ENCODE measurements at regions not wholly inside any gene's neighbourhood (a gene's known extent, or its start where the extent isn't known, plus 50 kb on each side); places are given as distances from the start of the nearest gene placed in this dataset.
"Not testable (repeated sequence)": the region's sequence is repeated elsewhere in the genome, so short reads cannot be mapped to it uniquely, and the experiment has no call there.

DNA sequence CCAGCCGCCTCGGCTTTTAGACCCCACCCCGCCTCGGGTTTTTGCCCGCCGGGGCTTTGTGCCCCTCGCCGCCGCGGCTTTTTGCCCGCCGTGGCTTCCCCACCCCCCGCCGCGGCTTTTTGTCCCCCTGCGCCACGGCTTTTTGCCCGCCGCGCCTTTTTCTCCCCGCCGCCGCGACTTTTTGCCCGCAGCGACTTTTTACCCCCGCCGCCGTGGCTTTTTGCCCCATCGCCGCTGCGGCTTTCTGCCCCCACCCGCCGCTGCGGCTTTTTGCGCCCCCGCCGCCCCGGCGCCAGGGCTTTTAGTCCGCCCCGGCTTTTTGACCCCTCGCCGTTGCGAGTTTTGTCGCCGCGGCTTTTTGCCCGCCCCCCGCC, 474.4 kb downstream of the FAM72C start:
- POLR2A ChIA-PET: no interaction called here
- intact Hi-C loops (cut with micrococcal nuclease; ENCODE audit: unreplicated experiment): no loop called here
- ATAC-seq (no peak), DNase-seq (ENCODE audit: low spot score) (no peak), FAIRE-seq (no peak)
- no peaks in the 10 kb centered on the region for H3K4me1 ChIP-seq (ENCODE audit: insufficient read depth, low read length)
- H3K79me2 ChIP-seq (ENCODE audit: insufficient read depth, low read length): no peaks in the 10 kb centered on the region
- H3K27me3 ChIP-seq (ENCODE audit: control insufficient read depth in 1 of 2, insufficient read depth in 2 of 2, low read length in 2 of 2): no peaks in the 10 kb centered on the region
- H3K27ac ChIP-seq (ENCODE audit: extremely low read length, insufficient read depth, low read length): no peak overlapping the region
- 29% methylated on average over 50 of the region's 50 CpGs for WGBS (ENCODE audit: low lambda C conversion rate)
- no peak overlapping the region for H2AFZ ChIP-seq (ENCODE audit: low read length)
- no peak overlapping the region for H3K9ac ChIP-seq (ENCODE audit: insufficient read depth, low read depth, low read length)
- H3K36me3 ChIP-seq (replicated peaks in 1 of 2; ENCODE audit: control insufficient read depth in 1 of 2, insufficient read depth in 2 of 2, low read length in 2 of 2): no peaks in the 10 kb centered on the region
- H3K4me2 ChIP-seq (ENCODE audit: low read depth, low read length): no peak overlapping the region
- H3K4me3 ChIP-seq (replicated peaks in 1 of 3; ENCODE audit: insufficient read depth in 1 of 3, low read depth in 2 of 3, low read length in 3 of 3): peak overlapping the region in 2 of 3 experiments; percentile 28 to 33; a peak in 3 of 6 replicates
- H4K20me1 ChIP-seq (ENCODE audit: insufficient read depth, low read length): no peaks in the 10 kb centered on the region
- H3K9me3 ChIP-seq (ENCODE audit: low read length): no peaks in the 10 kb centered on the region
- no TSS peak for BruUV-seq (replicated peaks)
- TF ChIP-seq ISL2 (CRISPR knock-in tag; IDR thresholded peaks at IDR 0.05): no peak
- TF ChIP-seq, protein P1, sequence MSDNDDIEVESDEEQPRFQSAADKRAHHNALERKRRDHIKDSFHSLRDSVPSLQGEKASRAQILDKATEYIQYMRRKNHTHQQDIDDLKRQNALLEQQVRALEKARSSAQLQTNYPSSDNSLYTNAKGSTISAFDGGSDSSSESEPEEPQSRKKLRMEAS (IDR thresholded peaks at IDR 0.05): no peak
- in situ Hi-C loops (cut with HindIII; ENCODE audit: extremely low pct_ligation_motif_present, low pct_unique_long_range_greater_than_20kb): no loop called here
- CTCF ChIA-PET (ENCODE audit: low intra/inter-chr PET ratio, low total read pairs): no interaction called here

DNA sequence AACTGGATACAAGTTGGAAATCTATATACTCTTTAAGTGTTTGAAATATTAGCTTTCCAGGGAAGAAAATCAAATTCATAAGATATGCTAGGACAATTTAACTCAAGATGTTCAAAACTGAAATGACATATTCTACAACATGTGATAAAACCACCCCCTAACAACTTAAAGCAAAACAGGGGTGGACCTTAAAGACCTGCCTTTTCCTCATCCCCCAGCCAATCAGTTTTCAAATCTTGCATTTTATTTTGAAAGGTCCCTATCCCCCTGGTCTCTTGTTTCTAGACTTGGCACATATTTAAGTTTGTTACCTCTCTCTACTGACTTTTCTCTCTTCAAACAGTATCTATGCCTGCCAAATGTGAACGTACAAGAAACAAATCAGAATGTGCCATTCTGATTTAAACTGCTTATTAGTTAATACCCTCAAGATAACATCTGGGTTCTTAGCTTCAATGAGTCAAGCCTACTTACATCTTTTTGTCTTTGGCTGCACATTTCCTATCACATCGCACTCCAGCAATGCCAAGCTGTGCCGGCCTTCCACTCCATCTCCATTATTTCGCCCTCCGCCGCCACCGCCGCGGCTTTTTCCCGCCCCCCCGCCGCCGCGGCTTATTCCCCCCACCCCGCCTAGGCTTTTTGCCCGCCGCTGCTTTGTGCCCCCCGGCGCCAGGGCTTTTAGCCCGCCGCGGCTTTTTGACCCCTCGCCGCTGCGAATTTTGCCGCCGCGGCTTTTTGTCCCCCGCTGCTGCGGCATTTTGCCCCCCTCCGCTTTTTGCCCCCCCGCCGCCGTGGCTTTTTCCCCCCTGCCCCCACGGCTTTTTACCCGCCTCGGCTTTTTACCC, 475.0 kb downstream of the FAM72C start:
- CTCF ChIA-PET (ENCODE audit: low intra/inter-chr PET ratio, low total read pairs); H3K4me2 ChIP-seq (ENCODE audit: low read depth, low read length); H3K27me3 ChIP-seq (ENCODE audit: control insufficient read depth in 1 of 2, insufficient read depth in 2 of 2, low read length in 2 of 2); BruUV-seq (replicated peaks); H3K79me2 ChIP-seq (ENCODE audit: insufficient read depth, low read length); H3K36me3 ChIP-seq (replicated peaks in 1 of 2; ENCODE audit: control insufficient read depth in 1 of 2, insufficient read depth in 2 of 2, low read length in 2 of 2); DNase-seq (ENCODE audit: low spot score); H3K27ac ChIP-seq (ENCODE audit: extremely low read length, insufficient read depth, low read length); H4K20me1 ChIP-seq (ENCODE audit: insufficient read depth, low read length); in situ Hi-C loops (cut with HindIII; ENCODE audit: extremely low pct_ligation_motif_present, low pct_unique_long_range_greater_than_20kb); H3K4me1 ChIP-seq (ENCODE audit: insufficient read depth, low read length); H3K9me3 ChIP-seq (ENCODE audit: low read length); FAIRE-seq; POLR2A ChIA-PET; H3K9ac ChIP-seq (ENCODE audit: insufficient read depth, low read depth, low read length); H3K4me3 ChIP-seq (replicated peaks in 1 of 3; ENCODE audit: insufficient read depth in 1 of 3, low read depth in 2 of 3, low read length in 3 of 3); ATAC-seq; H2AFZ ChIP-seq (ENCODE audit: low read length); intact Hi-C loops (cut with micrococcal nuclease; ENCODE audit: unreplicated experiment): not testable (repeated sequence)
- 38% methylated on average over 29 of the region's 37 CpGs for WGBS (ENCODE audit: low lambda C conversion rate)

Small RNA genes in the stretch of these regions (small RNA-seq; reads per million reads assigned to genes)
- gene AC239800.3 (ENCODE audit: insufficient read depth in 2 of 3, insufficient read length in 3 of 3, low read depth in 2 of 3, low replicate concordance in 1 of 3): 0 reads per million in 3 experiments
- 0 reads per million in 3 experiments for gene HIST2H3PS2 (ENCODE audit: insufficient read depth in 2 of 3, insufficient read length in 3 of 3, low read depth in 2 of 3, low replicate concordance in 1 of 3)
- 0 reads per million in 3 experiments for gene RNU1-114P (ENCODE audit: insufficient read depth in 2 of 3, insufficient read length in 3 of 3, low read depth in 2 of 3, low replicate concordance in 1 of 3)
- 0 reads per million in 3 experiments for gene RNU1-143P (ENCODE audit: insufficient read depth in 2 of 3, insufficient read length in 3 of 3, low read depth in 2 of 3, low replicate concordance in 1 of 3)
- 0 reads per million in 3 experiments for gene RNU1-92P (ENCODE audit: insufficient read depth in 2 of 3, insufficient read length in 3 of 3, low read depth in 2 of 3, low replicate concordance in 1 of 3)
- gene RNVU1-17 (ENCODE audit: insufficient read depth in 2 of 3, insufficient read length in 3 of 3, low read depth in 2 of 3, low replicate concordance in 1 of 3): 0.98 to 17.4 (median 1.3) reads per million in 3 experiments
- 0 reads per million in 3 experiments for gene RNVU1-18 (ENCODE audit: insufficient read depth in 2 of 3, insufficient read length in 3 of 3, low read depth in 2 of 3, low replicate concordance in 1 of 3)
